HCT116 (cell line): ENCODE measurements at regions not wholly inside any gene's neighbourhood (a gene's known extent, or its start where the extent isn't known, plus 50 kb on each side); places are given as distances from the start of the nearest gene placed in this dataset.
A peak's percentile ranks its signal among the peaks of the same experiment; 100 is the strongest.
"Not testable (repeated sequence)": the region's sequence is repeated elsewhere in the genome, so short reads cannot be mapped to it uniquely, and the experiment has no call there.

Experiments
- ATAC-seq: fragments of 200-7000 bp; cut with Tn5 transposase; 2 replicates; pipeline ENCODE4 v1.9.1; 2020; ENCODE audit warnings: mild to moderate bottlenecking, moderate library complexity
- BruUV-seq: library from RNA; stranded (reverse); fragments of 400-500 nt; replicated peaks from 2 replicates; lab custom pipeline; 2021; lab: Mats Ljungman, UMichigan
- CTCF ChIA-PET: fragments of 300-600 bp; sonication (Branson Sonifier 250); formaldehyde crosslinking; loops from one replicate; lab custom pipeline; 2021; ENCODE audit warnings: antibody characterized with exemption; lab: Charles Lee
- POLR2A ChIA-PET: fragments of 300-600, 350-600 bp; sonication (Branson Sonifier 250); formaldehyde crosslinking; loops from one replicate; lab custom pipeline; 2021; ENCODE audit warnings: antibody characterized with exemption; lab: Charles Lee
- RAD21 ChIA-PET, 2 experiments: fragments of 300-600 bp; sonication (Branson Sonifier 250); formaldehyde crosslinking; loops; one replicate each; lab custom pipeline; 2023; ENCODE audit warnings: low total read pairs in 2 of 2; ENCODE audit not compliant: uncharacterized antibody in 2 of 2, unreplicated experiment in 2 of 2, low non-redundant PET in 1 of 2; lab: Charles Lee
- DNase-seq: peaks from one replicate; pipeline ENCODE4 v3.0.0-alpha.2; 2010; ENCODE audit warnings: low read depth, low spot score
- H2AFZ ChIP-seq: fragments of 200-600 bp; shearing (Covaris generic), sonication (generic); 2 replicates; pipeline ENCODE4 v1.6.1; 2017; ENCODE audit warnings: low read depth, mixed run types, mixed read lengths, antibody characterized with exemption, low read length; ENCODE audit not compliant: poor library complexity, severe bottlenecking
- H3K27ac ChIP-seq: 2 replicates; pipeline ENCODE4 v1.5.1; 2012; ENCODE audit warnings: low read depth, low read length
- H3K27me3 ChIP-seq: fragments of 200-600 bp; sonication (generic); 2 replicates; pipeline ENCODE4 v1.6.1; 2016; ENCODE audit warnings: mixed run types, low read length, mixed read lengths; ENCODE audit not compliant: insufficient read depth
- H3K36me3 ChIP-seq, 2 experiments: fragments of 200-500 bp in 1 of 2; fragments of 200-600 bp in 1 of 2; sonication (Bioruptor generic) in 1 of 2; sonication (generic) in 1 of 2; 2 replicates each; pipeline versions ENCODE4 v1.5.1 to v1.6.1; 2014 to 2016; ENCODE audit warnings: low read length in 2 of 2, inconsistent platforms in 1 of 2, mixed read lengths in 1 of 2, mixed run types in 1 of 2; ENCODE audit not compliant: insufficient read depth in 2 of 2, control insufficient read depth in 1 of 2
- H3K4me1 ChIP-seq, 2 experiments: fragments of 200-600 bp in 1 of 2; sonication (generic) in 1 of 2; 2 replicates each; pipeline versions ENCODE4 v1.5.1 to v1.6.1; 2012 to 2017; ENCODE audit warnings: low read length in 2 of 2, inconsistent platforms in 1 of 2, mild to moderate bottlenecking in 1 of 2, mixed read lengths in 1 of 2, mixed run types in 1 of 2, moderate library complexity in 1 of 2; ENCODE audit not compliant: insufficient read depth in 2 of 2, control insufficient read depth in 1 of 2
- H3K4me2 ChIP-seq: fragments of 200-600 bp; sonication (generic); 2 replicates; pipeline ENCODE4 v1.6.1; 2017; ENCODE audit warnings: mixed run types, low read length, mixed read lengths
- H3K4me3 ChIP-seq, 2 experiments: fragments of 200-600 bp in 1 of 2; sonication (generic) in 1 of 2; replicated peaks in 1 of 2; 2 replicates each; pipeline ENCODE4 v1.5.1; 2011 to 2016; ENCODE audit warnings: low read length in 2 of 2, control low read depth in 1 of 2, low read depth in 1 of 2, mild to moderate bottlenecking in 1 of 2, mixed read lengths in 1 of 2, mixed run types in 1 of 2
- H3K79me2 ChIP-seq: fragments of 200-600 bp; sonication (generic); 2 replicates; pipeline ENCODE4 v1.6.1; 2017; ENCODE audit warnings: mild to moderate bottlenecking, mixed run types, low read length, moderate library complexity, mixed read lengths; ENCODE audit not compliant: insufficient read depth
- H3K9ac ChIP-seq: fragments of 200-600 bp; sonication (generic); 2 replicates; pipeline ENCODE4 v1.6.1; 2016; ENCODE audit warnings: low read length, mixed read lengths
- H3K9me2 ChIP-seq: fragments of 200-600 bp; sonication (generic), shearing (Covaris generic); 2 replicates; pipeline ENCODE4 v1.6.1; 2017; ENCODE audit warnings: mixed run types, mild to moderate bottlenecking, moderate library complexity; ENCODE audit not compliant: insufficient read depth
- H3K9me3 ChIP-seq, 2 experiments: fragments of 200-500 bp in 1 of 2; fragments of 200-600 bp in 1 of 2; sonication (Bioruptor generic) in 1 of 2; sonication (generic) in 1 of 2; 2 replicates each; pipeline ENCODE4 v1.6.1; 2014 to 2017; ENCODE audit warnings: low read length in 2 of 2, mixed read lengths in 2 of 2, inconsistent platforms in 1 of 2, low read depth in 1 of 2, mild to moderate bottlenecking in 1 of 2, mixed run types in 1 of 2, moderate library complexity in 1 of 2; ENCODE audit not compliant: control insufficient read depth in 1 of 2, insufficient read depth in 1 of 2
- H4K20me1 ChIP-seq: fragments of 200-600 bp; sonication (generic), shearing (Covaris generic); 2 replicates; pipeline ENCODE4 v1.6.1; 2017; ENCODE audit warnings: mixed run types, mild to moderate bottlenecking, moderate library complexity; ENCODE audit not compliant: insufficient read depth
- intact Hi-C: fragments of 100-400 bp; cut with micrococcal nuclease; formaldehyde crosslinking; loops from 2 replicates; pipeline ENCODE4 v1.10.0; 2022

GRCh38 chr1:121116522-121117297 lies 67.4 kb downstream of the FAM72B start:
- DNase-seq, H3K9me3 ChIP-seq, H3K27ac ChIP-seq, H3K9ac ChIP-seq, POLR2A ChIA-PET, H3K79me2 ChIP-seq, intact Hi-C loops, H3K4me3 ChIP-seq, H3K4me1 ChIP-seq, BruUV-seq, H3K4me2 ChIP-seq, CTCF ChIA-PET, H2AFZ ChIP-seq, RAD21 ChIA-PET, H3K9me2 ChIP-seq, H3K36me3 ChIP-seq, H3K27me3 ChIP-seq, H4K20me1 ChIP-seq: not testable (repeated sequence)
- 0 out of 2 replicates have a peak, but pooled peaks have one; percentile 38 for ATAC-seq

- RAD21 ChIA-PET, intact Hi-C loops, BruUV-seq, DNase-seq, H3K4me3 ChIP-seq, H3K36me3 ChIP-seq, H3K27me3 ChIP-seq, H3K9me2 ChIP-seq, POLR2A ChIA-PET, H3K4me2 ChIP-seq, H3K4me1 ChIP-seq, H3K9me3 ChIP-seq, CTCF ChIA-PET, H2AFZ ChIP-seq, H3K27ac ChIP-seq, H3K79me2 ChIP-seq, H4K20me1 ChIP-seq, H3K9ac ChIP-seq: not testable (repeated sequence)
- ATAC-seq = peak; percentile 50; the same call in 1 of the 2 replicates
Observed at GRCh38 chr1:121117298-121117611, 66.9 kb downstream of the FAM72B start.

GRCh38 chr1:121117622-121118479 lies 66.3 kb downstream of the FAM72B start:
- H3K27me3 ChIP-seq, H3K9me2 ChIP-seq, H3K9me3 ChIP-seq, H3K4me3 ChIP-seq, H2AFZ ChIP-seq, H3K36me3 ChIP-seq, RAD21 ChIA-PET, POLR2A ChIA-PET, H3K9ac ChIP-seq, BruUV-seq, H3K4me1 ChIP-seq, H3K4me2 ChIP-seq, CTCF ChIA-PET, H4K20me1 ChIP-seq, ATAC-seq, DNase-seq, H3K27ac ChIP-seq, intact Hi-C loops, H3K79me2 ChIP-seq: not testable (repeated sequence)
